ENCODE measurements at regions not wholly inside any gene's neighbourhood (a gene's known extent, or its start where the extent isn't known, plus 50 kb on each side); places are given as distances from the start of the nearest gene placed in this dataset.

- TF ChIP-seq CTCF (IDR thresholded peaks at IDR 0.05): no peak
- Mint-ChIP-seq H3K36me3 (ENCODE audit: low read depth) (no peaks in the 10 kb centered on the region), H3K9me3 (no peaks in the 10 kb centered on the region), H3K4me1 (peaks cover 16% of the 10 kb centered on the region), H3K27ac (no peak overlapping the region), H3K27me3 (ENCODE audit: low read depth, poor library complexity) (peaks cover 16% of the 10 kb centered on the region), H3K4me3 (no peak overlapping the region)
- DNase-seq: no peak
Measured at GRCh38 chr18:78527984-78528383, 451.6 kb upstream of the SALL3 start.

- Mint-ChIP-seq H3K27me3 (ENCODE audit: low read depth, poor library complexity) (peaks cover 16% of the 10 kb centered on the region), H3K9me3 (no peaks in the 10 kb centered on the region), H3K36me3 (ENCODE audit: low read depth) (no peaks in the 10 kb centered on the region), H3K4me1 (peaks cover 16% of the 10 kb centered on the region), H3K4me3 (no peak overlapping the region), H3K27ac (peak overlapping the region; percentile 36)
- DNase-seq: no peak
- no peak for TF ChIP-seq CTCF (IDR thresholded peaks at IDR 0.05)
Measured at GRCh38 chr18:78528411-78529258, 451.0 kb upstream of the SALL3 start.

GRCh38 chr18:78531637-78532036 lies 448.0 kb upstream of the SALL3 start:
- H3K4me1 Mint-ChIP-seq: peaks cover 16% of the 10 kb centered on the region
- H3K27me3 Mint-ChIP-seq (ENCODE audit: low read depth, poor library complexity): peaks cover 16% of the 10 kb centered on the region
- no peak for TF ChIP-seq CTCF (IDR thresholded peaks at IDR 0.05)
- no peaks in the 10 kb centered on the region for H3K9me3 Mint-ChIP-seq
- H3K4me3 Mint-ChIP-seq: no peak overlapping the region
- no peaks in the 10 kb centered on the region for H3K36me3 Mint-ChIP-seq (ENCODE audit: low read depth)
- no peak for DNase-seq
- no peak overlapping the region for H3K27ac Mint-ChIP-seq

GRCh38 chr18:78538669-78539440 lies 440.8 kb upstream of the SALL3 start:
- no peak for DNase-seq
- Mint-ChIP-seq H3K27me3 (ENCODE audit: low read depth, poor library complexity) (no peaks in the 10 kb centered on the region), H3K27ac (no peak overlapping the region), H3K4me3 (no peak overlapping the region), H3K9me3 (no peaks in the 10 kb centered on the region), H3K4me1 (no peaks in the 10 kb centered on the region), H3K36me3 (ENCODE audit: low read depth) (no peaks in the 10 kb centered on the region)
- TF ChIP-seq CTCF (IDR thresholded peaks at IDR 0.05): no peak

- Mint-ChIP-seq H3K36me3 (ENCODE audit: low read depth) (no peaks in the 10 kb centered on the region), H3K27ac (peak overlapping the region; percentile 18), H3K27me3 (ENCODE audit: low read depth, poor library complexity) (no peaks in the 10 kb centered on the region), H3K4me1 (peaks cover 1% of the 10 kb centered on the region), H3K9me3 (peaks cover 2% of the 10 kb centered on the region), H3K4me3 (no peak overlapping the region)
- no peak for TF ChIP-seq CTCF (IDR thresholded peaks at IDR 0.05)
- no peak for DNase-seq
Measured at GRCh38 chr18:78540636-78541529, 438.7 kb upstream of the SALL3 start.
